RWPE2 (cell line): ENCODE measurements at regions not wholly inside any gene's neighbourhood (a gene's known extent, or its start where the extent isn't known, plus 50 kb on each side); places are given as distances from the start of the nearest gene placed in this dataset.

Experiments
- ATAC-seq: fragments of 200-7000 bp; cut with Tn5 transposase; 3 replicates; pipeline ENCODE4 v1.9.1; 2021; ENCODE audit warnings: low read depth
- DNase-seq: peaks from one replicate; pipeline ENCODE4 v3.0.0-alpha.2; 2020; ENCODE audit warnings: low spot score
- H3K27ac ChIP-seq: fragments of 450-650 bp; 2 replicates; pipeline ENCODE4 v1.5.1; 2017; ENCODE audit warnings: mild to moderate bottlenecking; ENCODE audit not compliant: poor library complexity, severe bottlenecking
- H3K27me3 ChIP-seq: fragments of 250-450 bp; sonication (Bioruptor Pico); 2 replicates; pipeline ENCODE4 v1.5.1; 2021; ENCODE audit warnings: mild to moderate bottlenecking, moderate library complexity; ENCODE audit not compliant: insufficient read depth, poor library complexity, severe bottlenecking
- H3K36me3 ChIP-seq: fragments of 250-450 bp; sonication (Bioruptor Pico); 2 replicates; pipeline ENCODE4 v1.5.1; 2020; ENCODE audit warnings: low read depth, mild to moderate bottlenecking, moderate library complexity
- H3K4me1 ChIP-seq: fragments of 250-450 bp; sonication (Bioruptor Pico); 2 replicates; pipeline ENCODE4 v1.5.1; 2021; ENCODE audit warnings: mild to moderate bottlenecking, moderate library complexity; ENCODE audit not compliant: insufficient read depth, poor library complexity, severe bottlenecking
- H3K4me3 ChIP-seq: fragments of 250-450 bp; sonication (Bioruptor Pico); 2 replicates; pipeline ENCODE4 v1.5.1; 2021; ENCODE audit warnings: mild to moderate bottlenecking, moderate library complexity; ENCODE audit not compliant: severe bottlenecking
- H3K9me3 ChIP-seq: fragments of 250-450 bp; sonication (Bioruptor Pico); 2 replicates; pipeline ENCODE4 v1.5.1; 2021; ENCODE audit warnings: mild to moderate bottlenecking, moderate library complexity; ENCODE audit not compliant: severe bottlenecking
- CTCF ChIP-seq: fragments of 450-650 bp; IDR thresholded peaks from one replicate; pipeline ENCODE4 v1.5.1; 2017; ENCODE audit warnings: mild to moderate bottlenecking, moderate library complexity; ENCODE audit not compliant: poor library complexity, severe bottlenecking

- Histone ChIP-seq H3K27me3 (no peaks in the 10 kb centered on the region), H3K9me3 (no peaks in the 10 kb centered on the region), H3K4me1 (no peaks in the 10 kb centered on the region), H3K4me3 (no peak overlapping the region), H3K36me3 (no peaks in the 10 kb centered on the region), H3K27ac (no peak overlapping the region)
- TF ChIP-seq CTCF, result no peak
- DNase-seq (no peak), ATAC-seq (no peak)
These were observed 462.0 kb upstream of the THRB start for GRCh38 chr3:24956613-24957012.

GRCh38 chr3:24958271-24958670 lies 463.6 kb upstream of the THRB start:
- no peak overlapping the region for H3K27ac ChIP-seq
- H3K4me1 ChIP-seq, result no peaks in the 10 kb centered on the region
- ATAC-seq, result no peak
- no peaks in the 10 kb centered on the region for H3K27me3 ChIP-seq
- TF ChIP-seq CTCF, result no peak
- no peaks in the 10 kb centered on the region for H3K9me3 ChIP-seq
- no peak overlapping the region for H3K4me3 ChIP-seq
- H3K36me3 ChIP-seq, result no peaks in the 10 kb centered on the region
- DNase-seq, result no peak

DNA sequence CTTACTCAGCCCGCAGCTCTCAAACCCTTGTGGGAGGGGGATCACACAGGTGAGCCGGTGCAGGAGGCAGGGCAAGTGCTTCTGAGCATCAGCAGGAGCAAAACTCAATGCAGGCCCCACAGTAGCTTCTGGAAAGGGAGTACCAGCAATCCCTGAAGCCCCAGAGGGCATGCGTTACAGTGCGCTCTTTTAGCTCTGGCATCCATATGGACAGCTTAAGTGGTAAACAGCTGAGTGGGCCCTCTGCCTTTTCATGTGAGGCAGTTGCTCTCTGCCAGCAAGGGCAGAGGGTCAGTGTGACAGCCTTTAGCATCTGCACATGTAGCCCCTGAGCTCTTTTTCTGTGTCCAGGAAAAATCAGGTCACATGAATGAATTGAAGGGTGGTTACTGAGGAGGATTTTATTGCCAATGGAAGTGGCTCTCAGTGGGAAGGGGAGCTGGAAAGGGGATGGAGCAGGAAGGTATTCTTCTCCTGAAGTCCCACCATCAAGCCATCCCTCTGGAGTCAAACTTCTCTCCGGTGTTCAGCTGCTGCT lies 464.3 kb upstream of the THRB start:
- H3K4me1 ChIP-seq, result no peaks in the 10 kb centered on the region
- H3K27ac ChIP-seq, result no peak overlapping the region
- H3K9me3 ChIP-seq, result no peaks in the 10 kb centered on the region
- no peak for DNase-seq
- H3K27me3 ChIP-seq, result no peaks in the 10 kb centered on the region
- TF ChIP-seq CTCF, result no peak
- no peak overlapping the region for H3K4me3 ChIP-seq
- no peaks in the 10 kb centered on the region for H3K36me3 ChIP-seq
- no peak for ATAC-seq

DNA sequence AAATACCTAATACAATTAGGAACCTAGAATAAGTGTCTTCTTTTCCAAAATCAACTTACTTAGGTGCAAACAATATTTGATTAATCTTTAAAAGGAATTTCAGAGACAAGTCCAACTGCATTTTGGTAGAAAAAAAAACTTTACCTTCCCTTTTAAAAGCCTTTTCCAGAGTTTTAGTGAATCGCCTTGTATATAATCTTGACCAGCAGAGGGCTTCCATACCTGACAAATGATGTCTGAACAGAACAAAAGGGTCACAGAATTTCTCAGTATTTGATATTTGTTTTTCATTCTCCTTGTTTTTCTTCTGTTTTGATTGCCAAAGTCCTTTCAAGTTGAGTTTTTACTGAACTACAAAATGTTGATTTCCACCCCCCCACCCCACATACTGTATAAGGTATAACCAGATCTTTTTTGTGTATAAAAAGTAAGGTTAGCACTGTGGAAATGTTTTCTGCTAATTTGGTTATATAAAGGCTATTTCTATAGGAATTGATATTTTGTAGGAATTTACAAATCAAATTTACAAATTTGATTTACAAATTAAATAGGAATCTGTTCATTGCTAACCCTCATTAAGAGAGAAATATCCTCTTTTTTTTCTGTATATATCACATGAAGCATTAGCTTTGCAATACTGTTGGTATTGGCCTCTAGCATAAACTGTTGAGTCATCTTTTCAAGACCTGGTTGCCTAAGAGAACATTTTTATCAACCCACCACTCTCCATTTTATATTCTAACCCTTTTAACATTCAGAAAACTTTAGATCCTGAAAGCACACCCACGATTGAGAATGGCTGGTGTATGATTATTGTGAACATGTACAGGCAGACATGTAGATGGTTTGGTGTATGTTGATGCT lies 464.1 kb upstream of the RARB start:
- peak; percentile 62 for TF ChIP-seq CTCF
- H3K36me3 ChIP-seq, result no peaks in the 10 kb centered on the region
- H3K27me3 ChIP-seq, result no peaks in the 10 kb centered on the region
- no peaks in the 10 kb centered on the region for H3K4me1 ChIP-seq
- H3K27ac ChIP-seq, result no peak overlapping the region
- H3K9me3 ChIP-seq, result no peaks in the 10 kb centered on the region
- DNase-seq, result no peak
- ATAC-seq, result 0 out of 3 replicates have a peak, but pooled peaks have one; percentile 40
- H3K4me3 ChIP-seq, result no peak overlapping the region
